ENCODE measurements at regions not wholly inside any gene's neighbourhood (a gene's known extent, or its start where the extent isn't known, plus 50 kb on each side); places are given as distances from the start of the nearest gene placed in this dataset.

DNA sequence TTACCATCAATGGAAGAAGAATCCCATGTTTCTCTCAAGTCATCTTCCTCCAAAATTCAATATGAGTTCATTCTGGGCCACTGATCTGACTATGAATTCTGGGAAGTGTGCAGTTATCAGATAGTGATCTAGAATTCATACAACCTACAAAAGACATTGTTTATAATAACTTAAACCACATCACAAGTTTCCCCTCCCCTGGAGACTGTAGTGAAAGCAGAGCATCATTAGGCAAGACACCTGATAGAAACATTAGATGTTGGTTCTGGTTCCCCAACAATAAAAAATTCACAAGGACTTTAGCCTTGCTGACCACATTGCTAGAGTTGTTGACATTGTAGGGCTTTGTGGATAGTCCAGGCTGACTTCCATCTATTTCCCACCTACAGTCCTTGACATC lies 506.4 kb upstream of the JAG1 start:
- Histone ChIP-seq H2BK5ac (ENCODE audit: low read depth, low read length, poor library complexity, severe bottlenecking) (no peak overlapping the region), H3K14ac (replicated peaks; ENCODE audit: low read depth, low read length) (no peak overlapping the region), H3K4me2 (ENCODE audit: low read depth, low read length) (no peak overlapping the region), H3K27ac (ENCODE audit: insufficient read depth, low read length) (no peak overlapping the region), H3K4ac (ENCODE audit: low read depth, low read length) (no peak overlapping the region), H4K8ac (ENCODE audit: low read depth in 2 of 2, low read length in 2 of 2) (no peak overlapping the region), H3K9me1 (ENCODE audit: insufficient read depth, low read length) (no peaks in the 10 kb centered on the region), H3K36me3 (ENCODE audit: control insufficient read depth, insufficient read depth, low read length) (no peaks in the 10 kb centered on the region), H4K20me1 (ENCODE audit: insufficient read depth, low read length) (no peaks in the 10 kb centered on the region), H3K4me1 (ENCODE audit: control insufficient read depth, insufficient read depth, low read length) (peaks cover 2% of the 10 kb centered on the region; the same call in 1 of the 2 replicates), H2AK9ac (replicated peaks; ENCODE audit: low read depth, low read length, poor library complexity) (no peak overlapping the region), H4K5ac (ENCODE audit: low read depth, low read length) (no peak overlapping the region), H4K91ac (ENCODE audit: insufficient read depth, low read depth, low read length) (no peak overlapping the region), H3K4me3 (ENCODE audit: insufficient read depth, low read depth, low read length) (no peak overlapping the region), H2BK120ac (ENCODE audit: low read depth, low read length) (no peak overlapping the region), H3K27me3 (ENCODE audit: control insufficient read depth, insufficient read depth, low read length) (no peaks in the 10 kb centered on the region), H2BK20ac (ENCODE audit: low read depth, low read length) (no peak overlapping the region), H3K9ac (ENCODE audit: low read depth, low read length) (no peak overlapping the region), H2BK15ac (ENCODE audit: low read depth, low read length) (no peak overlapping the region), H3K18ac (ENCODE audit: low read depth, low read length) (no peak overlapping the region; the same call in 1 of the 2 replicates), H2AFZ (replicated peaks; ENCODE audit: low read length, poor library complexity) (no peak overlapping the region), H3K56ac (ENCODE audit: extremely low read depth, insufficient read depth, low read length) (no peak overlapping the region), H3K79me1 (ENCODE audit: low read depth in 1 of 2, low read length in 2 of 2) (no peaks in the 10 kb centered on the region), H3K9me3 (ENCODE audit: control insufficient read depth, insufficient read depth, low read length) (0 out of 2 replicates have a peak, but pooled peaks cover 2% of the 10 kb centered on the region), H2AK5ac (ENCODE audit: low read depth, low read length) (peak overlapping the region; percentile 72), H3K23ac (ENCODE audit: low read depth, low read length) (no peak overlapping the region)
- ATAC-seq (ENCODE audit: low read depth) (no peak), DNase-seq (no peak)
- in situ Hi-C loops (cut with MboI; ENCODE audit: low sequenced_read_pairs): no loop called here
- intact Hi-C loops (cut with micrococcal nuclease): no loop called here
- no TSS peak for BruUV-seq (replicated peaks)
- ChIA-PET CTCF (no interaction called here), POLR2A (ENCODE audit: unreplicated experiment) (interaction anchor here (0.7 kb wide), 1 partner anchor 58 kb away, joined by 3 read pairs; no protein-coding TSS in a partner anchor)
- TF ChIP-seq MAFK (IDR thresholded peaks at IDR 0.05; ENCODE audit: low read depth, low read length) (no peak), BHLHE40 (IDR thresholded peaks at IDR 0.05; ENCODE audit: low read depth, low read length) (no peak), RFX5 (IDR thresholded peaks at IDR 0.05; ENCODE audit: low read depth, low read length) (no peak), RCOR1 (IDR thresholded peaks at IDR 0.05; ENCODE audit: insufficient replicate concordance, low read length) (no peak), MXI1 (IDR thresholded peaks at IDR 0.05; ENCODE audit: borderline replicate concordance, low read depth, low read length) (no peak), SMC3 (IDR thresholded peaks at IDR 0.05; ENCODE audit: low read depth, low read length) (no peak), MAZ (IDR thresholded peaks at IDR 0.05; ENCODE audit: borderline replicate concordance, low read depth, low read length) (no peak), POLR2A (IDR thresholded peaks at IDR 0.05; ENCODE audit: low read depth, low read length) (no peak), RAD21 (IDR thresholded peaks at IDR 0.05; ENCODE audit: low read length) (no peak)
- TF ChIP-seq, protein P1, sequence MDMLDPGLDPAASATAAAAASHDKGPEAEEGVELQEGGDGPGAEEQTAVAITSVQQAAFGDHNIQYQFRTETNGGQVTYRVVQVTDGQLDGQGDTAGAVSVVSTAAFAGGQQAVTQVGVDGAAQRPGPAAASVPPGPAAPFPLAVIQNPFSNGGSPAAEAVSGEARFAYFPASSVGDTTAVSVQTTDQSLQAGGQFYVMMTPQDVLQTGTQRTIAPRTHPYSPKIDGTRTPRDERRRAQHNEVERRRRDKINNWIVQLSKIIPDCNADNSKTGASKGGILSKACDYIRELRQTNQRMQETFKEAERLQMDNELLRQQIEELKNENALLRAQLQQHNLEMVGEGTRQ (IDR thresholded peaks at IDR 0.05; ENCODE audit: low read depth, low read length): no peak
- TF ChIP-seq, protein P2, sequence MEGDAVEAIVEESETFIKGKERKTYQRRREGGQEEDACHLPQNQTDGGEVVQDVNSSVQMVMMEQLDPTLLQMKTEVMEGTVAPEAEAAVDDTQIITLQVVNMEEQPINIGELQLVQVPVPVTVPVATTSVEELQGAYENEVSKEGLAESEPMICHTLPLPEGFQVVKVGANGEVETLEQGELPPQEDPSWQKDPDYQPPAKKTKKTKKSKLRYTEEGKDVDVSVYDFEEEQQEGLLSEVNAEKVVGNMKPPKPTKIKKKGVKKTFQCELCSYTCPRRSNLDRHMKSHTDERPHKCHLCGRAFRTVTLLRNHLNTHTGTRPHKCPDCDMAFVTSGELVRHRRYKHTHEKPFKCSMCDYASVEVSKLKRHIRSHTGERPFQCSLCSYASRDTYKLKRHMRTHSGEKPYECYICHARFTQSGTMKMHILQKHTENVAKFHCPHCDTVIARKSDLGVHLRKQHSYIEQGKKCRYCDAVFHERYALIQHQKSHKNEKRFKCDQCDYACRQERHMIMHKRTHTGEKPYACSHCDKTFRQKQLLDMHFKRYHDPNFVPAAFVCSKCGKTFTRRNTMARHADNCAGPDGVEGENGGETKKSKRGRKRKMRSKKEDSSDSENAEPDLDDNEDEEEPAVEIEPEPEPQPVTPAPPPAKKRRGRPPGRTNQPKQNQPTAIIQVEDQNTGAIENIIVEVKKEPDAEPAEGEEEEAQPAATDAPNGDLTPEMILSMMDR (conservative IDR thresholded peaks at IDR 0.05; ENCODE audit: low read depth, low read length): no peak
- dilution Hi-C loops (cut with HindIII; ENCODE audit: low sequenced_read_pairs, unreplicated experiment): no loop called here
